Activated CD8-positive, alpha-beta memory T cell treated with anti-CD3 and anti-CD28 coated beads for 36 hours (primary cell): ENCODE measurements at regions not wholly inside any gene's neighbourhood (a gene's known extent, or its start where the extent isn't known, plus 50 kb on each side); places are given as distances from the start of the nearest gene placed in this dataset.

Experiments
- CTCF ChIA-PET: fragments of 350-600 bp; sonication (Branson Sonifier 250); formaldehyde crosslinking; loops from one replicate; lab custom pipeline; 2021; ENCODE audit warnings: antibody characterized with exemption; lab: Charles Lee
- POLR2A ChIA-PET: fragments of 350-600 bp; sonication (Branson Sonifier 250); formaldehyde crosslinking; loops from one replicate; lab custom pipeline; 2021; ENCODE audit warnings: antibody characterized with exemption; lab: Charles Lee

GRCh38 chr15:72888211-72888610 lies 104.7 kb upstream of the ADPGK start:
- POLR2A ChIA-PET, result no interaction called here
- CTCF ChIA-PET, result no interaction called here

- ChIA-PET CTCF (no interaction called here), POLR2A (no interaction called here)
Observed at GRCh38 chr15:72887376-72887775, 103.8 kb upstream of the ADPGK start.

- ChIA-PET POLR2A (interaction anchor here (0.6 kb wide), 1 partner anchor 164 kb away, joined by 11 read pairs; no protein-coding TSS in a partner anchor), CTCF (no interaction called here)
Observed at GRCh38 chr15:72884311-72884710, 100.8 kb upstream of the ADPGK start.

- CTCF ChIA-PET, result no interaction called here
Observed at GRCh38 chr15:72873379-72874233, 90.0 kb upstream of the ADPGK start.

GRCh38 chr15:72872066-72872845 lies 88.7 kb upstream of the ADPGK start:
- ChIA-PET POLR2A (no interaction called here), CTCF (no interaction called here)

More at GRCh38 chr15:72873379-72874233, 90.0 kb upstream of the ADPGK start:
- POLR2A ChIA-PET, result no interaction called here

- POLR2A ChIA-PET, result no interaction called here
- CTCF ChIA-PET, result no interaction called here
Observed at GRCh38 chr15:72866866-72867616, 83.5 kb upstream of the ADPGK start.

GRCh38 chr15:72866182-72866581 lies 82.6 kb upstream of the ADPGK start:
- CTCF ChIA-PET, result no interaction called here
- POLR2A ChIA-PET, result no interaction called here

- CTCF ChIA-PET, result no interaction called here
- POLR2A ChIA-PET, result no interaction called here
Observed at GRCh38 chr15:72865486-72865885, 81.9 kb upstream of the ADPGK start.

- POLR2A ChIA-PET, result no interaction called here
- CTCF ChIA-PET, result no interaction called here
Observed at GRCh38 chr15:72864681-72865080, 81.1 kb upstream of the ADPGK start.

GRCh38 chr15:72861354-72861910 lies 77.9 kb upstream of the ADPGK start:
- POLR2A ChIA-PET, result no interaction called here

GRCh38 chr15:72859757-72860145 lies 76.2 kb upstream of the ADPGK start:
- ChIA-PET POLR2A (no interaction called here), CTCF (no interaction called here)

More at GRCh38 chr15:72861354-72861910, 77.9 kb upstream of the ADPGK start:
- CTCF ChIA-PET, result no interaction called here

- ChIA-PET POLR2A (no interaction called here), CTCF (no interaction called here)
Observed at GRCh38 chr15:72859017-72859756, 75.6 kb upstream of the ADPGK start.

GRCh38 chr15:72858205-72858604 lies 74.6 kb upstream of the ADPGK start:
- ChIA-PET POLR2A (no interaction called here), CTCF (no interaction called here)

- CTCF ChIA-PET, result no interaction called here
- POLR2A ChIA-PET, result no interaction called here
Observed at GRCh38 chr15:72857331-72858063, 73.9 kb upstream of the ADPGK start.

- POLR2A ChIA-PET, result no interaction called here
Observed at GRCh38 chr15:72856549-72857040, 73.0 kb upstream of the ADPGK start.

GRCh38 chr15:72855791-72856190 lies 72.2 kb upstream of the ADPGK start:
- CTCF ChIA-PET, result no interaction called here
- POLR2A ChIA-PET, result no interaction called here

More at GRCh38 chr15:72856549-72857040, 73.0 kb upstream of the ADPGK start:
- CTCF ChIA-PET, result no interaction called here

GRCh38 chr15:72852273-72852672 lies 68.7 kb upstream of the ADPGK start:
- POLR2A ChIA-PET, result no interaction called here
- CTCF ChIA-PET, result no interaction called here

- POLR2A ChIA-PET, result no interaction called here
Observed at GRCh38 chr15:72851586-72851985, 68.0 kb upstream of the ADPGK start.

More at GRCh38 chr15:72851586-72851985, 68.0 kb upstream of the ADPGK start:
- CTCF ChIA-PET, result no interaction called here
